ENCODE measurements at regions not wholly inside any gene's neighbourhood (a gene's known extent, or its start where the extent isn't known, plus 50 kb on each side); places are given as distances from the start of the nearest gene placed in this dataset.

- peaks cover 24 to 36% of the 10 kb centered on the region in 2 donors for H3K4me1 Mint-ChIP-seq
- DNase-seq: no peak
- H3K27me3 Mint-ChIP-seq (ENCODE audit: low read depth in 3 of 3): peaks cover 0 to 3% (median 2%) of the 10 kb centered on the region in 3 donors
- no peaks in the 10 kb centered on the region for H3K9me3 Mint-ChIP-seq
- H3K4me3 Mint-ChIP-seq: no peak overlapping the region
- H3K27ac Mint-ChIP-seq: peak overlapping the region in 2 of 6 donors; percentile 2 to 24
- H3K36me3 Mint-ChIP-seq: no peaks in the 10 kb centered on the region
Measured at GRCh38 chr12:47385653-47386052, 305.9 kb upstream of the AMIGO2 start.

- H3K9me3 Mint-ChIP-seq: no peaks in the 10 kb centered on the region
- H3K27me3 Mint-ChIP-seq (ENCODE audit: low read depth in 3 of 3): peaks cover 0 to 5% (median 2%) of the 10 kb centered on the region in 3 donors
- no peaks in the 10 kb centered on the region for H3K36me3 Mint-ChIP-seq
- H3K27ac Mint-ChIP-seq: peak overlapping the region in 2 of 6 donors; percentile 6 to 38
- H3K4me3 Mint-ChIP-seq: no peak overlapping the region
- DNase-seq: no peak
- peaks cover 17 to 34% of the 10 kb centered on the region in 2 donors for H3K4me1 Mint-ChIP-seq
Measured at GRCh38 chr12:47383942-47384341, 304.2 kb upstream of the AMIGO2 start.

- no peak for DNase-seq
- H3K27me3 Mint-ChIP-seq (ENCODE audit: low read depth in 3 of 3): peaks cover 0 to 4% (median 0%) of the 10 kb centered on the region in 3 donors
- H3K36me3 Mint-ChIP-seq: no peaks in the 10 kb centered on the region
- peaks cover 5 to 21% of the 10 kb centered on the region in 2 donors for H3K4me1 Mint-ChIP-seq
- no peak overlapping the region for H3K4me3 Mint-ChIP-seq
- H3K27ac Mint-ChIP-seq: peak overlapping the region in 2 of 6 donors; percentile 29 to 71
- no peaks in the 10 kb centered on the region for H3K9me3 Mint-ChIP-seq
Measured at GRCh38 chr12:47382305-47382704, 302.5 kb upstream of the AMIGO2 start.

- Mint-ChIP-seq H3K36me3 (peaks cover 0 to 4% (median 0%) of the 10 kb centered on the region in 3 donors), H3K27ac (no peak overlapping the region), H3K4me3 (no peak overlapping the region), H3K9me3 (peaks cover 0 to 3% (median 0%) of the 10 kb centered on the region in 6 donors), H3K4me1 (peaks cover 5 to 18% of the 10 kb centered on the region in 2 donors), H3K27me3 (ENCODE audit: low read depth in 3 of 3) (peaks cover 0 to 2% (median 2%) of the 10 kb centered on the region in 3 donors)
- no peak for DNase-seq
Measured at GRCh38 chr12:47378907-47379306, 299.1 kb upstream of the AMIGO2 start.

GRCh38 chr12:47378222-47378582 is 298.4 kb upstream of the AMIGO2 start:
- peaks cover 5 to 19% of the 10 kb centered on the region in 2 donors for H3K4me1 Mint-ChIP-seq
- H3K27me3 Mint-ChIP-seq (ENCODE audit: low read depth in 3 of 3): peaks cover 0 to 2% (median 2%) of the 10 kb centered on the region in 3 donors
- no peak overlapping the region for H3K27ac Mint-ChIP-seq
- no peak for DNase-seq
- no peak overlapping the region for H3K4me3 Mint-ChIP-seq
- peaks cover 0 to 4% (median 0%) of the 10 kb centered on the region in 3 donors for H3K36me3 Mint-ChIP-seq
- peaks cover 0 to 3% (median 0%) of the 10 kb centered on the region in 6 donors for H3K9me3 Mint-ChIP-seq

GRCh38 chr12:47377414-47378221 is 297.9 kb upstream of the AMIGO2 start:
- Mint-ChIP-seq H3K4me1 (peaks cover 7 to 25% of the 10 kb centered on the region in 2 donors), H3K36me3 (peaks cover 0 to 4% (median 0%) of the 10 kb centered on the region in 3 donors), H3K9me3 (peaks cover 0 to 3% (median 0%) of the 10 kb centered on the region in 6 donors), H3K4me3 (no peak overlapping the region), H3K27me3 (ENCODE audit: low read depth in 3 of 3) (peaks cover 0 to 2% (median 2%) of the 10 kb centered on the region in 3 donors), H3K27ac (no peak overlapping the region)
- no peak for DNase-seq

- no peak overlapping the region for H3K27ac Mint-ChIP-seq
- no peak overlapping the region for H3K4me3 Mint-ChIP-seq
- peaks cover 0 to 4% (median 0%) of the 10 kb centered on the region in 3 donors for H3K36me3 Mint-ChIP-seq
- H3K9me3 Mint-ChIP-seq: peaks cover 0 to 3% (median 0%) of the 10 kb centered on the region in 6 donors
- H3K27me3 Mint-ChIP-seq (ENCODE audit: low read depth in 3 of 3): peaks cover 0 to 2% (median 2%) of the 10 kb centered on the region in 3 donors
- no peak for DNase-seq
- peaks cover 11 to 31% of the 10 kb centered on the region in 2 donors for H3K4me1 Mint-ChIP-seq
Measured at GRCh38 chr12:47376927-47377326, 297.2 kb upstream of the AMIGO2 start.

GRCh38 chr12:47373554-47374150 is 293.9 kb upstream of the AMIGO2 start:
- Mint-ChIP-seq H3K9me3 (peaks cover 0 to 3% (median 0%) of the 10 kb centered on the region in 6 donors), H3K27ac (no peak overlapping the region), H3K4me1 (peaks cover 7 to 19% of the 10 kb centered on the region in 2 donors), H3K27me3 (ENCODE audit: low read depth in 3 of 3) (peaks cover 0 to 2% (median 1%) of the 10 kb centered on the region in 3 donors), H3K36me3 (peaks cover 0 to 4% (median 0%) of the 10 kb centered on the region in 3 donors), H3K4me3 (no peak overlapping the region)
- no peak for DNase-seq

GRCh38 chr12:47370421-47370820 is 290.7 kb upstream of the AMIGO2 start:
- H3K4me1 Mint-ChIP-seq: peaks cover 6 to 19% of the 10 kb centered on the region in 2 donors
- no peak for DNase-seq
- H3K9me3 Mint-ChIP-seq: peaks cover 0 to 3% (median 0%) of the 10 kb centered on the region in 6 donors
- H3K27me3 Mint-ChIP-seq (ENCODE audit: low read depth in 3 of 3): peaks cover 0 to 2% (median 1%) of the 10 kb centered on the region in 3 donors
- H3K27ac Mint-ChIP-seq: no peak overlapping the region
- no peak overlapping the region for H3K4me3 Mint-ChIP-seq
- peaks cover 0 to 4% (median 0%) of the 10 kb centered on the region in 3 donors for H3K36me3 Mint-ChIP-seq

- peaks cover 0 to under 1% (median 0%) of the 10 kb centered on the region in 3 donors for H3K36me3 Mint-ChIP-seq
- peaks cover 0 to 1% (median under 1%) of the 10 kb centered on the region in 3 donors for H3K27me3 Mint-ChIP-seq (ENCODE audit: low read depth in 3 of 3)
- no peaks in the 10 kb centered on the region for H3K9me3 Mint-ChIP-seq
- H3K27ac Mint-ChIP-seq: no peak overlapping the region
- no peak for DNase-seq
- peaks cover 8 to 22% of the 10 kb centered on the region in 2 donors for H3K4me1 Mint-ChIP-seq
- H3K4me3 Mint-ChIP-seq: no peak overlapping the region
Measured at GRCh38 chr12:47369085-47369484, 289.3 kb upstream of the AMIGO2 start.

GRCh38 chr12:47367912-47368537 is 288.3 kb upstream of the AMIGO2 start:
- Mint-ChIP-seq H3K27ac (no peak overlapping the region), H3K4me3 (no peak overlapping the region), H3K36me3 (no peaks in the 10 kb centered on the region), H3K9me3 (no peaks in the 10 kb centered on the region), H3K27me3 (ENCODE audit: low read depth in 3 of 3) (peaks cover 0 to 1% (median 0%) of the 10 kb centered on the region in 3 donors), H3K4me1 (peaks cover 13 to 29% of the 10 kb centered on the region in 2 donors)
- peak; percentile 24 to 30 (median 28) for DNase-seq

GRCh38 chr12:47366579-47366978 is 286.8 kb upstream of the AMIGO2 start:
- Mint-ChIP-seq H3K9me3 (no peaks in the 10 kb centered on the region), H3K27ac (no peak overlapping the region), H3K4me3 (no peak overlapping the region), H3K36me3 (no peaks in the 10 kb centered on the region), H3K27me3 (ENCODE audit: low read depth in 3 of 3) (peaks cover 0 to 1% (median 0%) of the 10 kb centered on the region in 3 donors), H3K4me1 (peaks cover 20 to 29% of the 10 kb centered on the region in 2 donors)
- DNase-seq: no peak

GRCh38 chr12:47366157-47366556 is 286.4 kb upstream of the AMIGO2 start:
- Mint-ChIP-seq H3K27me3 (ENCODE audit: low read depth in 3 of 3) (peaks cover 0 to 1% (median 0%) of the 10 kb centered on the region in 3 donors), H3K36me3 (no peaks in the 10 kb centered on the region), H3K4me3 (no peak overlapping the region), H3K27ac (no peak overlapping the region), H3K4me1 (peaks cover 25 to 32% of the 10 kb centered on the region in 2 donors), H3K9me3 (no peaks in the 10 kb centered on the region)
- no peak for DNase-seq
